ENCODE measurements at regions not wholly inside any gene's neighbourhood (a gene's known extent, or its start where the extent isn't known, plus 50 kb on each side); places are given as distances from the start of the nearest gene placed in this dataset.
A peak's percentile ranks its signal among the peaks of the same experiment; 100 is the strongest.

- Histone ChIP-seq H3K36me3 (no peaks in the 10 kb centered on the region), H3K4me3 (no peak overlapping the region), H3K27me3 (no peaks in the 10 kb centered on the region), H3K9me3 (no peaks in the 10 kb centered on the region), H3K4me1 (peaks cover 8 to 13% (median 8%) of the 10 kb centered on the region in 4 donors), H3K27ac (peak overlapping the region in 1 of 4 donors; percentile 9)
- 23 to 28% methylated on average over 7 to 10 of the region's 12 CpGs for WGBS, 2 donors
- ATAC-seq (ENCODE audit: low FRiP score in 2 of 2) (peak in 1 of 2 donors; percentile 37), DNase-seq (peak in 1 of 2 donors; percentile 47)
- TF ChIP-seq POLR2A (IDR thresholded peaks at IDR 0.05) (no peak), EP300 (IDR thresholded peaks at IDR 0.05) (no peak), POLR2AphosphoS5 (IDR thresholded peaks at IDR 0.05) (no peak), CTCF (IDR thresholded peaks at IDR 0.05) (no peak)
Measured at GRCh38 chr9:129422843-129423192, 198.1 kb downstream of the C9orf50 start.

GRCh38 chr9:129422032-129422842 is 198.7 kb downstream of the C9orf50 start:
- DNase-seq = no peak
- no peak for TF ChIP-seq CTCF (IDR thresholded peaks at IDR 0.05)
- WGBS, 2 donors = 77 to 93% methylated on average over 6 to 11 of the region's 11 CpGs
- Histone ChIP-seq H3K4me1 (peaks cover 8 to 13% (median 8%) of the 10 kb centered on the region in 4 donors), H3K4me3 (no peak overlapping the region), H3K27me3 (no peaks in the 10 kb centered on the region), H3K9me3 (no peaks in the 10 kb centered on the region), H3K36me3 (no peaks in the 10 kb centered on the region), H3K27ac (peak overlapping the region in 1 of 4 donors; percentile 9)
- ATAC-seq (ENCODE audit: low FRiP score in 2 of 2) = no peak

GRCh38 chr9:129421371-129421770 is 199.5 kb downstream of the C9orf50 start:
- DNase-seq = peak in 1 of 2 donors; percentile 55
- WGBS, 2 donors = 85 to 89% methylated on average over 28 of the region's 29 CpGs
- H3K4me3 ChIP-seq = no peak overlapping the region

GRCh38 chr9:129420721-129421120 is 200.2 kb downstream of the C9orf50 start:
- Histone ChIP-seq H3K36me3 (no peaks in the 10 kb centered on the region), H3K27ac (no peak overlapping the region), H3K27me3 (no peaks in the 10 kb centered on the region), H3K9me3 (no peaks in the 10 kb centered on the region), H3K4me3 (no peak overlapping the region), H3K4me1 (peaks cover 9 to 21% (median 14%) of the 10 kb centered on the region in 4 donors)
- no peak for DNase-seq
- WGBS, 2 donors = 98 to 99% methylated on average over 5 to 9 of the region's 10 CpGs
- ATAC-seq (ENCODE audit: low FRiP score in 2 of 2) = no peak
- TF ChIP-seq CTCF (IDR thresholded peaks at IDR 0.05) (no peak), POLR2A (IDR thresholded peaks at IDR 0.05) (no peak), POLR2AphosphoS5 (IDR thresholded peaks at IDR 0.05) (no peak), EP300 (IDR thresholded peaks at IDR 0.05) (no peak)

More at GRCh38 chr9:129421371-129421770, 199.5 kb downstream of the C9orf50 start:
- Histone ChIP-seq H3K4me1 (peaks cover 8 to 15% (median 10%) of the 10 kb centered on the region in 4 donors), H3K27ac (no peak overlapping the region), H3K27me3 (no peaks in the 10 kb centered on the region), H3K9me3 (no peaks in the 10 kb centered on the region), H3K36me3 (no peaks in the 10 kb centered on the region)
- TF ChIP-seq POLR2AphosphoS5 (IDR thresholded peaks at IDR 0.05) = no peak
- no peak for TF ChIP-seq EP300 (IDR thresholded peaks at IDR 0.05)
- no peak for TF ChIP-seq CTCF (IDR thresholded peaks at IDR 0.05)
- no peak for TF ChIP-seq POLR2A (IDR thresholded peaks at IDR 0.05)
- no peak for ATAC-seq (ENCODE audit: low FRiP score in 2 of 2)
